HG03460 (cell line): ENCODE measurements at regions not wholly inside any gene's neighbourhood (a gene's known extent, or its start where the extent isn't known, plus 50 kb on each side); places are given as distances from the start of the nearest gene placed in this dataset.

Experiments used
- ATAC-seq: cut with Tn5 transposase; IDR thresholded peaks from one replicate; pipeline ENCODE4 v1.9.1; 2021; ENCODE audit not compliant: unreplicated experiment

- ATAC-seq = no peak
Observed at GRCh38 chr4:138927072-138927471, 88.5 kb upstream of the NOCT start.

GRCh38 chr4:138925495-138925894, 90.1 kb upstream of the NOCT start:
- ATAC-seq = no peak

- ATAC-seq = no peak
Observed at GRCh38 chr4:138919094-138919936, 96.3 kb upstream of the NOCT start.

GRCh38 chr4:138918169-138918869, 97.3 kb upstream of the NOCT start:
- no peak for ATAC-seq

GRCh38 chr4:138916763-138917162, 98.8 kb upstream of the NOCT start:
- ATAC-seq = no peak

- no peak for ATAC-seq
Observed at GRCh38 chr4:138915756-138916155, 99.8 kb upstream of the NOCT start.

- no peak for ATAC-seq
Observed at GRCh38 chr4:138912704-138913340, 102.8 kb upstream of the NOCT start.

GRCh38 chr4:138911909-138912703, 103.5 kb upstream of the NOCT start:
- ATAC-seq = no peak

- ATAC-seq = no peak
Observed at GRCh38 chr4:138910914-138911336, 104.7 kb upstream of the NOCT start.

- no peak for ATAC-seq
Observed at GRCh38 chr4:138910195-138910913, 105.2 kb upstream of the NOCT start.

- no peak for ATAC-seq
Observed at GRCh38 chr4:138909587-138909986, 106.0 kb upstream of the NOCT start.

GRCh38 chr4:138908134-138908533, 107.4 kb upstream of the NOCT start:
- no peak for ATAC-seq

- ATAC-seq = no peak
Observed at GRCh38 chr4:138907174-138907573, 108.4 kb upstream of the NOCT start.

- ATAC-seq = no peak
Observed at GRCh38 chr4:138904793-138905192, 110.8 kb upstream of the NOCT start.

GRCh38 chr4:138903185-138903584, 112.4 kb upstream of the NOCT start:
- ATAC-seq = no peak

GRCh38 chr4:138902705-138903104, 112.9 kb upstream of the NOCT start:
- ATAC-seq = no peak

- ATAC-seq = no peak
Observed at GRCh38 chr4:138901177-138901576, 114.4 kb upstream of the NOCT start.

- no peak for ATAC-seq
Observed at GRCh38 chr4:138899999-138900398, 115.6 kb upstream of the NOCT start.

GRCh38 chr4:138898282-138898681, 117.3 kb upstream of the NOCT start:
- ATAC-seq = no peak

GRCh38 chr4:138897811-138898226, 117.8 kb upstream of the NOCT start:
- no peak for ATAC-seq
